ENCODE measurements at regions not wholly inside any gene's neighbourhood (a gene's known extent, or its start where the extent isn't known, plus 50 kb on each side); places are given as distances from the start of the nearest gene placed in this dataset.
A peak's percentile ranks its signal among the peaks of the same experiment; 100 is the strongest.
"Not testable (repeated sequence)": the region's sequence is repeated elsewhere in the genome, so short reads cannot be mapped to it uniquely, and the experiment has no call there.

DNA sequence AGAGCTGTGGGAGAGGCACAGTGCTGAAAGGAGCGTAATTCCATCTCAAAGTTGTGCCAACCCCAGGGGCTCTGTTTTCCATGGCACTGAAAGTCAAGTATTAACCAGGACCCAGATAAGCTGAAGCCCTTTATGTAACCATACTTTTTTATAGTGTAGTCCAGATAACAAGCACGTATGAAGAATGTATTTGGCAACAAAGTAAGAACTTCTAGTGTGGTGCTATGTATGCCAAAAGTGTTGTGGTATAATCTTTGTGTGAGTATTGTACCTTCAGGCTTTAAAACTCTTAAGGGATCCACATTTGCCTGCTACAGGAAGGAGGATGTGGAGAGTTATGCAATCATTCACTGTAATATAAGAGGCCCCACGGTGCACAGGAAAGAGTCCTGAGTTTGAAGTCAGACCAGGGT is 129.4 kb downstream of the IBTK start:
- DNase-seq, result no peak

DNA sequence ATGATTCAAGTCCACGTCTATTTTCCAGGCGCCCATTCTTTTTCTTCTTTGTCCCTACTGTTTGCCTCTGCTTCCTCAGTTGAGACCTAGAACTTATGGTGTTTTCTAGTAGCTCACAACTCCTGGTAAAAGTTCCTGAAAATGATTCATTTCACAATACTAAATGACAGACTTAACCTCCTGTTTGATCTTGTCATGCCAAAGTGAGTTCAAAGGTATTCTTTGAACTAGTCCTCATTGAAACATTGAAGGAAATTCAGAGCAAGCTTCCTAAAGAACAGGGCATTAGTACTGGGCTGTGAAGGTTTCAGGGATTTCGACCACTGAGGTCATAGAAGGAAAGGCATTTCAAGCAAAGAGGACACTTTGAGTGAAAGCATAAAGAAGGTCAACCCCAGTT is 132.8 kb downstream of the IBTK start:
- DNase-seq, result no peak

DNA sequence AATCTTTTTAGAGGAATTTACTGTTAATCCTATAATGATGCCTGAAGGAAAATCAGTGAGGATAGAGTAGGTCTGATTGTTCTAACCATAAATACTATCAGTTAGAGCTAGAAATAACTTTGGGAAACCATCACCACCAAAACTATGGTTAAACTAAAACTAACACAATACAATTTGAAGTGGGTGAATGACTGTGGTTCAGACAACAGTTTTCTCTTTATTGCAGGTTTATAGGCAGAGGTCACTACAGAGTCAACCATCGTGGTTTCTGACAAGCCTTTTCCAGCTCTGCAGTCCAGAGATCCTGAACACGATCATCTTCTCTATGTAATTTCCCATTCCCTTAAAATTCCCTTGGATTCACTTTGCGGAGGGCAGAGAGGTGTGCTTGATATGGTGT is 134.3 kb downstream of the IBTK start:
- no peak for DNase-seq

DNA sequence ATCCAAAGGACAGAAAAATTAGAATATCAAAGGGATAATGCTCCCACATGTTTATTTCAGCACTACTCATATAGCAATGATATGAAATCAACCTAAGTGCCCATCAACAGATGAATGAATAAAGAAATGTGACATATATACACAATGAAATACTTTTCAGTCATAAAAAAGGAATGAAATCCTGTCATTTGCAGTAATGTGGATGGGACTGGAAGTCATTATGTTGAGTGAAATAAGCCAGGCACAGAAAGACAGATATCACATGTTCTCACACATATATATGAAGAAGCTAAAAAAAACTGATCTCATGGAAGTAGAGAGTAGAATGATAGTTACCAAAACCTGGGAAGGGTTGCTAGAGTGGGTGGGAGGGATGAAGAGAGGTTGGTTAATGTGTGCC is 135.7 kb downstream of the IBTK start:
- no peak for DNase-seq

DNA sequence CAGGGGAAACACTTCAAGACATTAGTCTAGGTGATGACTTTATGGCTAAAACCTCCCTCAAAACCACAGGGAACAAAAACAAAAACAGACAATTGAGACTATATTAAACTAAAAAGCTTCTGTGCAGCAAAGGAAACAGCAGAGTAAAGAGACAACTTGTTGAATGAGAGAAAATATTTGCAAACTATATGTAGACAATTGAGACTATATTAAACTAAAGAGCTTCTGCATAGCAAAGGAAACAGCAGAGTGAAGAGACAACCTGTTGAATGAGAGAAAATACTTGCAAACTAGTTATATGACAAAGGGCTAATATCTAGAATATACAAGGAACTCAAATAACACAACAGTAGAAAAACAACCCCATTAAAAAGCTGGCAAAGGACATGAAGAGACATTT is 136.4 kb downstream of the IBTK start:
- no peak for DNase-seq

DNA sequence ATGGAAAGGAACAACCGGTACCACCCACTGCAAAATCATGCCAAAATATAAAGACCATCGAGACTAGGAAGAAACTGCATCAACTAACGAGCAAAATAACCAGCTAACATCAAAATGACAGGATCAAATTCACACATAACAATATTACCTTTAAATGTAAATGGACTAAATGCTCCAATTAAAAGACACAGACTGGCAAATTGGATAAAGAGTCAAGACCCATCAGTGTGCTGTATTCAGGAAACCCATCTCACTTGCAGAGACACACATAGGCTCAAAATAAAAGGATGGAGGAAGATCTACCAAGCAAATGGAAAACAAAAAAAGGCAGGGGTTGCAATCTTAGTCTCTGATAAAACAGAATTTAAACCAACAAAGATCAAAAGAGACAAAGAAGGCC is 144.4 kb downstream of the IBTK start:
- DNase-seq, result not testable (repeated sequence)

DNA sequence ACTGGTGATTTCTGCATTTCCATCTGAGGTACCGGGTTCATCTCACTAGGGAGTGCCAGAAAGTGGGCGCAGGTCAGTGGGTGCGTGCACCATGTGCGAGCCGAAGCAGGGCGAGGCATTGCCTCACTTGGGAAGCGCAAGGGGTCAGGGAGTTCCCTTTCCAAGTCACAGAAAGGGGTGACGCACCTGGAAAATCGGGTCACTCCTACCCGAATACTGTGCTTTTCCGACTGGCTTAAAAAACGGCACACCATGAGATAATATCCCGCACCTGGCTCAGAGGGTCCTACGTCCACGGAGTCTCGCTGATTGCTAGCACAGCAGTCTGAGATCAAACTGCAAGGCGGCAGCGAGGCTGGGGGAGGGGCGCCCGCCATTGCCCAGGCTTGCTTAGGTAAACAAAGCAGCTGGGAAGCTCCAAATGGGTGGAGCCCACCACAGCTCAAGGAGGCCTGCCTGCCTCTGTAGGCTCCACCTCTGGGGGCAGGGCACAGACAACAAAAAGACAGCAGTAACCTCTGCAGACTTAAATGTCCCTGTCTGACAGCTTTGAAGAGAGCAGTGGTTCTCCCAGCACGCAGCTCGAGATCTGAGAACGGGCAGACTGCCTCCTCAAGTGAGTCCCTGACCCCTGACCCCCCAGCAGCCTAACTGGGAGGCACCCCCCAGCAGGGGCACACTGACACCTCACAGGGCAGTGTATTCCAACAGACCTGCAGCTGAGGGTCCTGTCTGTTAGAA is 146.0 kb downstream of the IBTK start:
- DNase-seq, result not testable (repeated sequence)

DNA sequence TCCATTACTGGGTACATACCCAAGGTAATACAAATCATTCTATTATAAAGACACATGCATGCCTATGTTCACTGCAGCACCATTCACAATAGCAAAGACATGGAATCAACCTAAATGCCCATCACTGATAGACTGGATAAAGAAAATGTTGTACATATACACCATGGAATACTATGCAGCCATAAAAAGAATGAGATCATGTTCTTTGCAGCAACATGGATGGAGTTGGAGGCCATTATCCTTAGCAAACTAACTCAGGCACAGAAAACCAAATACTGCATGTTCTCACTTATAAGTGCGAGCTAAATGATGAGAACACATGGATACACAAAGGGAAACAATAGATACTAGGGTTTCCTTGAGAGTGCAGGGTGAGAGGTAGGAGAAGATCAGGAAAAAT is 146.8 kb downstream of the IBTK start:
- not testable (repeated sequence) for DNase-seq

DNA sequence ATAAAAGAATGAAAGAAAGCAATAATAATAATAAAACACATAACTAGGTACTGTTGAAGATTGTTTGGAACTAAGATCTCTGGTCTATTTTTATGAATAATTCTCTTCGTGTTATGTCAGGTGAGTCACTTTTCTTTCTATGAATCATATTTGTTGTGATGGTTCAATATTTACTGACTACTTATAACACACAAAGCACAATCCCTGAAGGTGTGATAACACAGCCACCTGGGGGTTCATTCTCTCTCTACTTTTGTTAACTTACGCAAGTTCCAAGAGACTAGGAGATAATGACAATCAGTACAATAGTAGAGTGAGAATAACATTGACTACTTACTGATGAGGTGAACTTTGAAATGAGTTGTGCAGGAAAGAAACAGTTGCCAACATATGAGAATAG is 149.9 kb downstream of the IBTK start:
- no peak for DNase-seq

DNA sequence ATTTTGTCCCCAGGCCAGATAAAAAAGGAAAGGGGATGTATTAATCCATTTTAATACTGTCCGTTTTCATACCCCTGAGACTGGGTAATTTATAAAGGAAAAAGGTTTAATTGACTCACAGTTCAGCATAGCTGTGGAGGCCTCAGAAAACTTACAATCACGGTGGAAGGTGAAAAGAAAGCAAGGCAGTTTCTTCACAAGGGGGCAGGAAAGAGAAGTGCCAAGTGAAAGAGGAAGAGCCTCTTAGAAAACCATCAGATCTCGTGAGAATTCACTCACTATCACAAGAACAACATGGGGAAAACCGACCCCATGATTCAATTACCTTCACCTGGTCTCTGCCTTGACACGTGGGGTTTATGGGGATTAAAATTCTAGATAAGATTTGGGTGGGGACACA is 152.5 kb downstream of the IBTK start:
- DNase-seq, result no peak

DNA sequence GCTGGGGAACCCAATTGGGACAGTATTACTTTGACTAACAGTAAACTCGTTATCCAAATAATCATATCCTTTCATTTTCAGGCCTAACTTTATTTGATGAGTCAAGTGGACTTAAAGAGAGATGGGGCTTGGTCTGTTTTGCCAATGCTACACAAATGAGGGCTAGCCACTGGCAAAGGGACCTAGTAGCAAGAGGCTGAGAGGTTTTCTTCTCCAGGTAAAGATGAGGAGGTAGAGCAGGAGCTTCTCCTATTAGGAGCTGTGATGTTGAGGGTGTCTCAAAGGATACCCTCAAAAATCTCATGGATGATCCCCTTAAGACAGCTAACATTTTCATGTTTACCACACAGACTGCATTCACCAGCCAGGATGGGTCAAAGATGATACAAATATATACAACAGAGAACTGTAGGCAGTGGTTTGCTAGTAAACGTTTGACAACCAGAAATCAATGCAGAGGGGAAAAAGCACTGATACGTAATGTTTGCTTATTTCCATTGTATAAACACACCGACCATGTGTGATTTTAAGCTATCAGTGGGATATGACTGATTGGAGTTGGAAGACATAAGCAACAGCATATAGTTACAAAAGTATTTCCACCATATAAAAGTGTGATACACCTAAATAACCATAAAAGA is 153.3 kb downstream of the IBTK start:
- DNase-seq, result no peak

DNA sequence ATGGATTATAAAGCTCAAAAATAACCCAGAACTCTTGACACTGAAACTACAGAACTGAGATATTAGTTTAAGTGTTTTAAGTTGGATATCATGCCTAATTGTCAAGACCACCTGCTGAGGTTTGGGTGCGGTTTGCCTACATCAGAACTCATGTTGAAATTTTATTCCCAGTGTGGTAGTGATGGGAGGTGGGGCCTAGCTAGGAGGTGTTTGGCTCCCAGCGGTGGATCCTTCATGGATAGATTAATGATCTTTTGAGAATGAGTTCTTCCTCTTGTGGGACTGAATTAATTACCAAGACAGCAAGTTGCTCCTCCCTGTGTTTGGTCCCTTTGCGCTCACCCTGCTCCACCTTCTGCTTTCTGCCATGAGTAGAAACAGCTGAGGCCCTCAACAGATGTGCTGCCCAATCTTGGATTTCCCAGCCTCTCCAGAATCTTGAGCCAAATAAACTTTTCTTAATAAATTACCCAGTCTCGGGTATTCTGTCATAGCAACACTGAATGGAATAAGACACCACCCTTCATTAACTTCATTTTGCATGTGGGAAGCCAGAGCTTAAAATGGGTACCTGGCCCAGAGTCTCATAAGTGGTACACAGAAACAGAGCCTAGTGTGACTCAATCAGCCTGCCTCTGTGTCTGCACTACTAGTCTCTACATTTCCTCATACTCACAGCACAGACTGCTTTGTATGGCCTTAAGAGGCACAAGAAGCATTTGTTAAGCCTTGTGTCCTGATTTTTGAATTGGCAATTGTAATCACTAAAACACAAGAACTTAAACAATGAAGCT is 158.4 kb downstream of the IBTK start:
- no peak for DNase-seq

DNA sequence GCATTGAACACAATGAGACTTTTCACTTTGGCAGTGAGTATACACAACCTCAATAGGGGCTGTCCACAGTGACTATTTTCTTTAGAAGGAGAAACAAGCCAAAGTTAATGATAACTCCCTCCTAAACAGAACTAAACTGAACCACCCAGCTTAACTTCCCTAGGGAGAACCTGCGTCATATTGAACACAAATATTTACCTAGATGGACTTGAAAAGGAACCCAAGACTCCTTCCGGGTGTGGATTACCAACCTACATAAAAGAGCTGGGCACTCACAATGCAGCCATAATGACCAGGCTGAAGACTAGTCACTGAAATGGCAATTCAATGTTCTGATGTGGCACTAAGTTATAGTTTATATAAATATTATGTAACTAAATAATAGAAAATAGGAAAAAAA is 160.6 kb downstream of the IBTK start:
- DNase-seq, result no peak

DNA sequence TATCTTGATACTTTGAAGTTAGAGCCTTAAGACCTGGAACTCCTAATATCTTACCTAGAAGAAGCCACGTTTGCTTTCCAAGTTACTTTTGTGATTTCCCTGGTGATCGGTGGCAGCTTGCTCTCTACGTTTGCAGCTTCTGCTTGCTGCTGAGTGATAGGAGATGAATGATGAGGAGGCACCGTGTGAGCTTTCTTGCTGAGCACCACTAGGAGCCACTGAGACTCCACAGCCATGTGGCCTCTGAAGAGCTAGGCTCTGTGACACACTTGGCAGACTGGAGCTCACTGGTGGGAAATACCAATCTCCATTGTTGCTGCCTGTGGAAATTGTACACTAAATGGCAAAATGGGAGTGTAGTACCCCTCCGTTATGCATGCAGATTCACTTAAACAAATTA is 161.8 kb downstream of the IBTK start:
- no peak for DNase-seq

DNA sequence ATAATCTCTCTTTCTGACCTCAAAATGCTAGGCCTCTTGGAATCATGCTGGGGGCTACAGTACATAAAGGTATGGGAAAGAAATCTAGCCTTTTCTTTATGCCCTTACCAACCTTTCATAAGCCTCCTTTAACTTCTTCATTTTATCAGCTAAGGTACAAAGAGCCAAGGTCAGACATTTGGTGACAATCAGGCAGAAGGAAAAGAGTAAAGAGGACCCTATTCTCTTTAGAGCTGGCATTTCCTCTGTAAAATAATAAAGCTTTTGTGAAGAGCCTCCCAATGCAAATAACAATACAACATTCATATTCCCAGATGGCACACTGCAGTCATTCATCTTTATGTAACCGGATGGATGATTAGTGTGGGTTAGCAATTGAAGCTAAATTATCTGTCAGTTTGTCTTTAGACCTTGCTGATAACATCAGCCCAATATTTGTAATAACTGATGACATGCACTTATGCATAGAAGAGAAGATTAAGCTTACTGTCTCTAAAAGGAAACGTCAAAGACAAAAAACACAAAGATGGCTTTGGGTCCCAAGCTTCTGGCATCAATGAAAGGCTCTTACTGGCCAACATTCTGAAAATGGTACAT is 163.1 kb downstream of the IBTK start:
- no peak for DNase-seq

DNA sequence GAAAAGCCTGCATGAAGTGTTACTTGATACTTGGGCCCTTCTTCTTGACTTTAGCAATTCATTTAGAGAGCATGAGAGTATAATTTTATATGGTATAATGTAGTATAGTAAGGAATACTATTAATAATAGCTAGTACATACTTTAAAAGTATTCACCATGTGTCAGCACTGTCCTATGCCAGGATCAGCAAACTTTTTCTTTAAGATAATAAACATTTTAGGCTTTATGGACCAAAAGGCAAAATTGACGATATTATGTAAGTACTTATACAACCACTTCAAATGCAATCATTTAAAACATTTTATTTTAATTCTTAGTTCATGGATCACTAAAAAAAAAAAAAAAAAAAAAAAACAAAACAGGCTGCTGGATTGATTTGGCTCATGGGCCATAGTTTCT is 163.9 kb downstream of the IBTK start:
- DNase-seq, result no peak

DNA sequence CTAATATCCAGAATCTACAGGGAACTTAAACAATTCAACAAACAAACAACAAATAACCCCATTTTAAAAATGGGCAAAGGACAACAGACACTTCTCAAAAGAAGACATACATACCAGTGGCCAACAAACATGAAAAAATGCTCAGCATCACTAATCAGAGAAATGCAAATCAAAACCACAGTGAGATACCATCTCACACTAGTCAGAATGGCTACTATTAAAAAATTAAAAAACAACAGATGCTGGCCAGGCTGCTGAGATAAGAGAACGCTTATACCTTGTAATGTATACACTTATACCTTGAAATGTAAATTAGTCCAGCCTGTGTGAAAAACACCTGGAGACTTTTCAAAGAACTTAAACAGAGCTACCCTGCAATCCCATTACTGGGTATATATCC is 166.8 kb downstream of the IBTK start:
- peak; percentile 47 for DNase-seq

DNA sequence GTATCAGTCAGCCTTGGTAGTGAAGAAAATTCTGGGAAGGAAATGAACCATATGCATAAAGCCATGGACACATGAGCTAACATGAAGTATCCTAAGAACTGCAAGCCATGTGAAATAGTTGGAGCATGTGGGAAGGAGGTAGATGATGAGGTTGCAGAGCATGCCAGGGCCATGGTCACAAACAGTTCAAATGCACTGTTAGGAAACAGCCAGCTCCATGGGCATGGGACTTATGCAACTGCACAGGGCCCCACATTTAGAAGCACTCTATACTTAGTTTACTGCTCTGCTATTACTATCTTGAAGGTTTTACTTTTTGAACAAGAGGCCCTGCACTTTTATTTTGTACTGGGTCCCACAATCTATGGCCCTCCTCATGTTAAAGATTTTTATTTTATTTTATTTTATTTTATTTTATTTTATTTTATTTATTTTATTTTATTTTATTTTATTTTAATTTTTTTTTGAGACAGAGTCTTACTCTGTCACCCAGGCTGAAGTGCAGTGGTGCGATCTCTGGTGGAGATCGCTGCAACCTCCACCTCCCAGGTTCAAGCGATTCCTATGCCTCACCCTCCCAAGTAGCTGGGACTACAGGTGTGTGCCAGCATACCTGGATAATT is 169.1 kb downstream of the IBTK start:
- no peak for DNase-seq

DNA sequence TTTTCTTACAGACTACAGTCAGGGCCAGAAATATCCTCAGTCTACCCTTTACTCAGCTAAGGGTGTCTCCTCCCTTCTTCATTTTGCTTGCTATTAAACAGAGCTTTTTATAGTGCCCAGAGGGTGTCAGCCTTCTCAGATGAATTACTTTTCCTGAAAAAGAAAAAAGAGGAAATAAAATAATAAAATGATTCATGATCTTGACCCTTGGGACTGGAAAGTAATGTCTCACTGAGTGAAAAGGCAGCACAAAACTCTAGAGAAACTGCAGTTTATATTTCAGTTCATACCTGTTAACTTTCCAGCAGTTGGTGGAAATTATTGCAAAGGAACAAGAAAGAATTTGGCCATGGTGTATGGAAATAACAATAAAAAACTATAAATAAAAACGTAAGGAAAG is 170.6 kb downstream of the IBTK start:
- no peak for DNase-seq

DNA sequence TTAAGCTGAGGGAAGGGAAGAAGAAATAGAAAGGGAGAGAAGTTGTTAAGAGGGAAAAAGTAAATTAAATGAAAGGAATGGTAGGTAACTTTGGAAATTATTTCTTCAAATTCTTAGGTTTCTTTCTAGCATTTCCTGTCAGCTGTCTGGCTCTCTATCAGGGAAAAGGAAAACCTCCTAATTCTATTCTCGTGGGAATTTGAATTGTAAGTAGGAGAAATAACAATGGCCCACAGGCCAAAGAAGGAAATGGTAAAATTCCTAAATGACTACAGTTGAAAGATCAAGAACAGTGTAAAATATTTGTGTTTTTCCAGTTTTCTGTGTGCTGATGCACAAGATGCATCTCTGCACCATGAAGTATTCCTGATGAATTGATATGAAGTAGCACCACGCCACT is 173.0 kb downstream of the IBTK start:
- DNase-seq, result no peak

DNA sequence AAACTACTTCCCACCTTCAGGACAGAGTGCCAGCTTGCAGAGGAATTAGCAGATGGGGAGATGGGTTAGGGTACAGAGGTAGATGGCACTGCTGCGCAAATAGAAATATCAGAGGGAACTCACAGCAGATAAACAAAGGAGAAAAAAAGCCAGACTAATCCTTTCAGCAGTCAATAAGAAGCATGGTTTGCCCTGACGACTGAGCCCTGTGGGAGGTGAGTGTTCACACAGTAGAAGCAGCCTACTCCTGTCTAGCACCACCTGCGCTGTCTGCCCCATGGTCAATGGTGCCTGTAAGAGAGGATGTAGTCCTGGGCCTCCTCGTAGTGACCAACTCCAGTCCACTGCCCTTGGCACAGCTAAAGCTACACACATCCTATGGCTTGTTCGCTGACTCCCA is 174.1 kb downstream of the IBTK start:
- DNase-seq, result no peak

DNA sequence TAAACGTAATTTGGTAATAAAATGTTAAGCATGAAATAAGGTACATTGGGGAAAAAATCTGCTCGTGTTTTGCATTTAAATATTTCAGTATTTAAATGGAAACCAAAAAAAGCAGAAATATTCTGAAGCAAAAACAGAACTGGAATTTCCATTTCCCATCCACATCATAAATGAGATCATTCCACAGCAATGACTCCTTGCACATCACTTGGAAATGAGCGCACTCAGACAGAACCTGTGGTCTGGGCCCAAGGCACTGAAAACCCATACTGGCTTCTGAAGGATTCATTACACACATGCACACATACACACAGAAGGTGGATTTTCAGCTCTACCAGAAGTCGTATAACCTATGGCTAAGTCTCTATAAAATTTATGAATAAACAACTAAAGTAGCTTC is 174.8 kb downstream of the IBTK start:
- DNase-seq, result no peak

DNA sequence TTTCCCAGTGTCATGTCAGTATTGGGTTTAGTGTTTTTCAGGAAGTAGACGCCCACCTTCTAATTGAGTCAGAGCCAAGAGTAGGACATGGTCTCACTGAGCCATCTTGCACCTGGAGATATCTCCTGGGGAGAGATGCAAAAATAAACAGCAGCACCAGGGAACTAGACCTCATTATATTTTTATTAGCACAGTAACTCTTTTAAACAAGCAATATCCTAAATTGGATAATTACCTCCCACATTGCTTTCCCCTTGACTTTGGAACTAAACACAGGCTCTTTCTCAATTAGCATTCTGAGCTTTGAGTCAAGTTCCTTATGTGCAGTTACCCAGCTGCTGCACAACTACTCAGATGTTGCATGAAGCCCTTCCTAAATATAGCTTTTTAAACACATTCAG is 175.4 kb downstream of the IBTK start:
- DNase-seq, result peak; percentile 83
